ENCODE measurements at regions not wholly inside any gene's neighbourhood (a gene's known extent, or its start where the extent isn't known, plus 50 kb on each side); places are given as distances from the start of the nearest gene placed in this dataset.

DNA sequence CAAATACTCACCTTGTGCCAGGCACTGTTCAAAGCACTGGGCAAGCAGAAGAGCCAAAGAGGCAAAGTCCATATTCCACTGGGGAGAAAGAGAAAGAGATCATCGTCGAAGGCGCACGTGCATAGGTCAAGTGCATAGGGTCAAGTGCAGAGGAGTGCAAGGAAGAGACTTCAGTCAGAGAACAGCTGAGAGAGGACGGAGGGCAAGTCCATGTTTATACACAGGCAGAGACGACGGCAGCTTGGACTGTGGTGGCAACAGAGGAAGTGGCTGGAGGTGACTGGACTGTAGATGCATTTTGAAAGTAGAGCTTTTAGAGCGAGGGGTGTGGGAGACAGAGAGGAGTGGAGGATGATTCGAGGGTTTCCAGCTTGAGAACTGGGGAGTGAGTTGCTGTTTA is 74.7 kb upstream of the SDK2 start (continued):
- TF ChIP-seq, protein P1, sequence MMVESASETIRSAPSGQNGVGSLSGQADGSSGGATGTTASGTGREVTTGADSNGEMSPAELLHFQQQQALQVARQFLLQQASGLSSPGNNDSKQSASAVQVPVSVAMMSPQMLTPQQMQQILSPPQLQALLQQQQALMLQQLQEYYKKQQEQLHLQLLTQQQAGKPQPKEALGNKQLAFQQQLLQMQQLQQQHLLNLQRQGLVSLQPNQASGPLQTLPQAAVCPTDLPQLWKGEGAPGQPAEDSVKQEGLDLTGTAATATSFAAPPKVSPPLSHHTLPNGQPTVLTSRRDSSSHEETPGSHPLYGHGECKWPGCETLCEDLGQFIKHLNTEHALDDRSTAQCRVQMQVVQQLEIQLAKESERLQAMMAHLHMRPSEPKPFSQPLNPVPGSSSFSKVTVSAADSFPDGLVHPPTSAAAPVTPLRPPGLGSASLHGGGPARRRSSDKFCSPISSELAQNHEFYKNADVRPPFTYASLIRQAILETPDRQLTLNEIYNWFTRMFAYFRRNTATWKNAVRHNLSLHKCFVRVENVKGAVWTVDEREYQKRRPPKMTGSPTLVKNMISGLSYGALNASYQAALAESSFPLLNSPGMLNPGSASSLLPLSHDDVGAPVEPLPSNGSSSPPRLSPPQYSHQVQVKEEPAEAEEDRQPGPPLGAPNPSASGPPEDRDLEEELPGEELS (CRISPR knock-in tag; IDR thresholded peaks at IDR 0.05) = 0 out of 2 replicates have a peak, but pooled peaks have one; percentile 15
- no peak for TF ChIP-seq KAT2B (IDR thresholded peaks at IDR 0.05; ENCODE audit: borderline replicate concordance, low read depth, low read length)
- no peak for TF ChIP-seq EZH2 (conservative IDR thresholded peaks at IDR 0.05; ENCODE audit: low read depth, low read length)
- no peak for TF ChIP-seq ZNF563 (CRISPR knock-in tag; IDR thresholded peaks at IDR 0.05)
- TF ChIP-seq, protein P2, sequence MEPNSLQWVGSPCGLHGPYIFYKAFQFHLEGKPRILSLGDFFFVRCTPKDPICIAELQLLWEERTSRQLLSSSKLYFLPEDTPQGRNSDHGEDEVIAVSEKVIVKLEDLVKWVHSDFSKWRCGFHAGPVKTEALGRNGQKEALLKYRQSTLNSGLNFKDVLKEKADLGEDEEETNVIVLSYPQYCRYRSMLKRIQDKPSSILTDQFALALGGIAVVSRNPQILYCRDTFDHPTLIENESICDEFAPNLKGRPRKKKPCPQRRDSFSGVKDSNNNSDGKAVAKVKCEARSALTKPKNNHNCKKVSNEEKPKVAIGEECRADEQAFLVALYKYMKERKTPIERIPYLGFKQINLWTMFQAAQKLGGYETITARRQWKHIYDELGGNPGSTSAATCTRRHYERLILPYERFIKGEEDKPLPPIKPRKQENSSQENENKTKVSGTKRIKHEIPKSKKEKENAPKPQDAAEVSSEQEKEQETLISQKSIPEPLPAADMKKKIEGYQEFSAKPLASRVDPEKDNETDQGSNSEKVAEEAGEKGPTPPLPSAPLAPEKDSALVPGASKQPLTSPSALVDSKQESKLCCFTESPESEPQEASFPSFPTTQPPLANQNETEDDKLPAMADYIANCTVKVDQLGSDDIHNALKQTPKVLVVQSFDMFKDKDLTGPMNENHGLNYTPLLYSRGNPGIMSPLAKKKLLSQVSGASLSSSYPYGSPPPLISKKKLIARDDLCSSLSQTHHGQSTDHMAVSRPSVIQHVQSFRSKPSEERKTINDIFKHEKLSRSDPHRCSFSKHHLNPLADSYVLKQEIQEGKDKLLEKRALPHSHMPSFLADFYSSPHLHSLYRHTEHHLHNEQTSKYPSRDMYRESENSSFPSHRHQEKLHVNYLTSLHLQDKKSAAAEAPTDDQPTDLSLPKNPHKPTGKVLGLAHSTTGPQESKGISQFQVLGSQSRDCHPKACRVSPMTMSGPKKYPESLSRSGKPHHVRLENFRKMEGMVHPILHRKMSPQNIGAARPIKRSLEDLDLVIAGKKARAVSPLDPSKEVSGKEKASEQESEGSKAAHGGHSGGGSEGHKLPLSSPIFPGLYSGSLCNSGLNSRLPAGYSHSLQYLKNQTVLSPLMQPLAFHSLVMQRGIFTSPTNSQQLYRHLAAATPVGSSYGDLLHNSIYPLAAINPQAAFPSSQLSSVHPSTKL (CRISPR knock-in tag; IDR thresholded peaks at IDR 0.05) = peak; percentile 57
- TF ChIP-seq, protein P3, sequence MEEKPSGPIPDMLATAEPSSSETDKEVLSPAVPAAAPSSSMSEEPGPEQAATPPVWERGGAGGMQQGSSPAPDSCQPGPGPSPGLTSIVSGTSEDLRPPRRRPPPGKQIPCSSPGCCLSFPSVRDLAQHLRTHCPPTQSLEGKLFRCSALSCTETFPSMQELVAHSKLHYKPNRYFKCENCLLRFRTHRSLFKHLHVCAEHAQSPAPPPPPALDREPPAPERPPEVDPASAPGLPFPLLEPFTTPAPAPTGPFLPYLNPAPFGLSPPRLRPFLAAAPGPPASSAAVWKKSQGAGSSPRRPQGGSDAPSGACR (CRISPR knock-in tag; IDR thresholded peaks at IDR 0.05) = no peak
- TF ChIP-seq CENPT (CRISPR knock-in tag; IDR thresholded peaks at IDR 0.05; ENCODE audit: low read depth) = no peak
- no peak for TF ChIP-seq CEBPG (CRISPR knock-in tag; IDR thresholded peaks at IDR 0.05)
- no peak for TF ChIP-seq SAP130 (CRISPR knock-in tag; IDR thresholded peaks at IDR 0.05; ENCODE audit: low read depth)
- TF ChIP-seq BCL6 (CRISPR knock-in tag; IDR thresholded peaks at IDR 0.05) = peak; percentile 74
- TF ChIP-seq ZNF460 (CRISPR knock-in tag; IDR thresholded peaks at IDR 0.05; ENCODE audit: borderline replicate concordance) = no peak
- TF ChIP-seq, protein P4, sequence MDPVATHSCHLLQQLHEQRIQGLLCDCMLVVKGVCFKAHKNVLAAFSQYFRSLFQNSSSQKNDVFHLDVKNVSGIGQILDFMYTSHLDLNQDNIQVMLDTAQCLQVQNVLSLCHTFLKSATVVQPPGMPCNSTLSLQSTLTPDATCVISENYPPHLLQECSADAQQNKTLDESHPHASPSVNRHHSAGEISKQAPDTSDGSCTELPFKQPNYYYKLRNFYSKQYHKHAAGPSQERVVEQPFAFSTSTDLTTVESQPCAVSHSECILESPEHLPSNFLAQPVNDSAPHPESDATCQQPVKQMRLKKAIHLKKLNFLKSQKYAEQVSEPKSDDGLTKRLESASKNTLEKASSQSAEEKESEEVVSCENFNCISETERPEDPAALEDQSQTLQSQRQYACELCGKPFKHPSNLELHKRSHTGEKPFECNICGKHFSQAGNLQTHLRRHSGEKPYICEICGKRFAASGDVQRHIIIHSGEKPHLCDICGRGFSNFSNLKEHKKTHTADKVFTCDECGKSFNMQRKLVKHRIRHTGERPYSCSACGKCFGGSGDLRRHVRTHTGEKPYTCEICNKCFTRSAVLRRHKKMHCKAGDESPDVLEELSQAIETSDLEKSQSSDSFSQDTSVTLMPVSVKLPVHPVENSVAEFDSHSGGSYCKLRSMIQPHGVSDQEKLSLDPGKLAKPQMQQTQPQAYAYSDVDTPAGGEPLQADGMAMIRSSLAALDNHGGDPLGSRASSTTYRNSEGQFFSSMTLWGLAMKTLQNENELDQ (CRISPR knock-in tag; IDR thresholded peaks at IDR 0.05; ENCODE audit: borderline replicate concordance) = no peak
- no peak for TF ChIP-seq ISX (CRISPR knock-in tag; conservative IDR thresholded peaks at IDR 0.05)
- TF ChIP-seq NFIC (IDR thresholded peaks at IDR 0.05; ENCODE audit: low read length) = no peak
- TF ChIP-seq JUN (CRISPR knock-in tag; IDR thresholded peaks at IDR 0.05) = no peak
- no peak for TF ChIP-seq CAMTA2 (CRISPR knock-in tag; IDR thresholded peaks at IDR 0.05; ENCODE audit: borderline replicate concordance)
- TF ChIP-seq SALL1 (CRISPR knock-in tag; IDR thresholded peaks at IDR 0.05) = no peak
- TF ChIP-seq GATAD2A (CRISPR knock-in tag; IDR thresholded peaks at IDR 0.05) = peak; percentile 23; the same call in 1 of the 2 replicates
- TF ChIP-seq SKI (IDR thresholded peaks at IDR 0.05; ENCODE audit: partially characterized antibody) = peak; percentile 88
- TF ChIP-seq KDM4B (CRISPR knock-in tag; IDR thresholded peaks at IDR 0.05) = no peak
- peak; percentile 88 for TF ChIP-seq HNF4A (CRISPR knock-in tag; IDR thresholded peaks at IDR 0.05)
- TF ChIP-seq ZFYVE20 (CRISPR knock-in tag; IDR thresholded peaks at IDR 0.05; ENCODE audit: borderline replicate concordance, low read depth) = no peak
- TF ChIP-seq RFX3 (CRISPR knock-in tag; IDR thresholded peaks at IDR 0.05) = no peak

Data from HepG2 (cell line).